ENCODE measurements at regions not wholly inside any gene's neighbourhood (a gene's known extent, or its start where the extent isn't known, plus 50 kb on each side); places are given as distances from the start of the nearest gene placed in this dataset.

- no peaks in the 10 kb centered on the region for H3K36me3 ChIP-seq
- ATAC-seq (peak; percentile 90 to 96 (median 94)), DNase-seq (peak; percentile 8 to 49)
- no peak overlapping the region for H3K4me3 ChIP-seq
- 8 to 9% methylated on average over 1 of the region's 1 CpG for WGBS, 2 donors
- H3K4me1 ChIP-seq = peaks cover 0 to 17% (median 10%) of the 10 kb centered on the region in 9 donors
- TF ChIP-seq CTCF (IDR thresholded peaks at IDR 0.05) = no peak
- no peaks in the 10 kb centered on the region for H3K27me3 ChIP-seq
- H3K9me3 ChIP-seq = peaks cover 0 to 8% (median 0%) of the 10 kb centered on the region in 11 donors
- H3K27ac ChIP-seq = peak overlapping the region in 8 of 10 donors; percentile 37 to 52 (median 46)
- intact Hi-C loops (cut with DNase I) = loop anchor here in 4 of 10 donors (5.0 to 10.0 kb wide), 3 partner anchors 140 to 162 kb away; no protein-coding TSS in a partner anchor
Measured at GRCh38 chr9:116087246-116087645, 66.3 kb upstream of the PAPPA start.

GRCh38 chr9:116087751-116088194 lies 65.8 kb upstream of the PAPPA start:
- H3K4me3 ChIP-seq = no peak overlapping the region
- H3K27me3 ChIP-seq = no peaks in the 10 kb centered on the region
- peak overlapping the region in 8 of 10 donors; percentile 37 to 52 (median 46) for H3K27ac ChIP-seq
- TF ChIP-seq CTCF (IDR thresholded peaks at IDR 0.05) = no peak
- H3K4me1 ChIP-seq = peaks cover 0 to 17% (median 10%) of the 10 kb centered on the region in 9 donors
- WGBS, 2 donors = 35 to 37% methylated on average over 3 of the region's 3 CpGs
- intact Hi-C loops (cut with DNase I) = loop anchor here in 4 of 10 donors (5.0 to 10.0 kb wide), 3 partner anchors 140 to 163 kb away; no protein-coding TSS in a partner anchor
- no peak for DNase-seq
- H3K36me3 ChIP-seq = no peaks in the 10 kb centered on the region
- ATAC-seq = peak in 1 of 8 donors; percentile 31
- peaks cover 0 to 8% (median 0%) of the 10 kb centered on the region in 11 donors for H3K9me3 ChIP-seq

DNA sequence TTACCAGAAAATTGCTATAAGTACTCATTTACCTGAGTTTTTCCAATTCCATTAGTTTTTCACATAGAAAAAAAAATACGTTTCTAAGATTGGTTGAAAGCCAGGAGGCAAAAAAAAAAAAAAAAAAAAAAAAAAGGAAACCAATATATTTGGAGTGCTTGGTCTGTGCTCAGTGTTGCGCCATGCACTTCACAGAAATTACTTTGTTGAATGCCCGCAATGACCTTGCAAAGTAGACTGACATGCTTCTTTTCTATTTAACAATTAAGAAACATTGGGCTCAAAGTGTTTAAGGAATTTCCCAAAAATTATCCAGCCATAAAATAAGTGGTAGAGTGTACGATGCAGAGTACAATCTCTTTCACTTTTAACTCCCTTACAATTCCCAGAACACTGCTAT lies 65.2 kb upstream of the PAPPA start:
- no peak overlapping the region for H3K4me3 ChIP-seq
- ATAC-seq = no peak
- H3K9me3 ChIP-seq = peaks cover 0 to 8% (median 0%) of the 10 kb centered on the region in 11 donors
- H3K27ac ChIP-seq = peak overlapping the region in 2 of 10 donors; percentile 37 to 45
- no peaks in the 10 kb centered on the region for H3K27me3 ChIP-seq
- no peak for TF ChIP-seq CTCF (IDR thresholded peaks at IDR 0.05)
- H3K4me1 ChIP-seq = peaks cover 0 to 17% (median 10%) of the 10 kb centered on the region in 9 donors
- 78 to 85% methylated on average over 4 of the region's 4 CpGs for WGBS, 2 donors
- H3K36me3 ChIP-seq = no peaks in the 10 kb centered on the region
- DNase-seq = no peak
- intact Hi-C loops (cut with DNase I) = loop anchor here in 4 of 10 donors (5.0 to 10.0 kb wide), 3 partner anchors 141 to 164 kb away; no protein-coding TSS in a partner anchor

DNA sequence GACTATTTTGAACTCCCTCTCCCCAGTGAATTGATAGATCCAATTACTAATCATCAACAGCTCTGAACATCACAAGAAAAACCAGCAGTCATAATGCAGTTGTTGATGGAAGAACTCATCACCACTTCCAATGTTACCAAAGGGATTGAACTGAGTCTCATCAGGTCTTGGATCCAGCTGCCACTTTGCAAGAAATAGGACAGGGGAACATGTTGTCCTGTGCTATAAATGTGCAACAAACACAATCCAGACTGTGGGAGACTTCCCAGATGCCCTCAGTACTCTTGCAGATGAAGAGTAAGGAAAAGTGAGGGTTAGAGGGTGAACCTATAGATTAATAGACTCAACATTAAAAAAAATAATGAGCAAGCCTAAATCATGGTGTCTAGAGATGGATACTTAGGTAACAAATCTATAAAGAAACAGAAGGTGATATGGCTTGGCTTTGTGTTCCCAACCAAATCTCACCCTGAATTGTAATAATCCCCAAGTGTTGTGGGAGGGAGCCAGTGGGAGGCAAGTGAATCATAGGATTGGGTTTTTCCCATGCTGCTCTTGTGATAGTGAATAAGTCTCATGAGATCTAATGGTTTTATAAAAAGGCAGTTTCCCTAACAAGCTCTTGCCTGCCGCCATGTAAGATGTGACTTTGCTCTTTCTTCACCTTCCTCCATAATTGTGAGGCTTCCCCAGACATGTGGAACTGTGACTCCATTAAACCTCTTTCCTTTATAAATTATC lies 63.4 kb upstream of the PAPPA start:
- Histone ChIP-seq H3K4me3 (no peak overlapping the region), H3K27ac (no peak overlapping the region), H3K36me3 (no peaks in the 10 kb centered on the region), H3K27me3 (no peaks in the 10 kb centered on the region), H3K4me1 (peaks cover 0 to 17% (median 10%) of the 10 kb centered on the region in 9 donors), H3K9me3 (peaks cover 0 to 8% (median 0%) of the 10 kb centered on the region in 11 donors)
- DNase-seq = no peak
- TF ChIP-seq CTCF (IDR thresholded peaks at IDR 0.05) = no peak
- WGBS, 2 donors = 90 to 92% methylated on average over 1 of the region's 1 CpG
- intact Hi-C loops (cut with DNase I) = no loop called here
- peak in 3 of 8 donors; percentile 55 to 82 (median 69) for ATAC-seq
